ENCODE measurements at regions not wholly inside any gene's neighbourhood (a gene's known extent, or its start where the extent isn't known, plus 50 kb on each side); places are given as distances from the start of the nearest gene placed in this dataset.
A peak's percentile ranks its signal among the peaks of the same experiment; 100 is the strongest.
"Not testable (repeated sequence)": the region's sequence is repeated elsewhere in the genome, so short reads cannot be mapped to it uniquely, and the experiment has no call there.

DNA sequence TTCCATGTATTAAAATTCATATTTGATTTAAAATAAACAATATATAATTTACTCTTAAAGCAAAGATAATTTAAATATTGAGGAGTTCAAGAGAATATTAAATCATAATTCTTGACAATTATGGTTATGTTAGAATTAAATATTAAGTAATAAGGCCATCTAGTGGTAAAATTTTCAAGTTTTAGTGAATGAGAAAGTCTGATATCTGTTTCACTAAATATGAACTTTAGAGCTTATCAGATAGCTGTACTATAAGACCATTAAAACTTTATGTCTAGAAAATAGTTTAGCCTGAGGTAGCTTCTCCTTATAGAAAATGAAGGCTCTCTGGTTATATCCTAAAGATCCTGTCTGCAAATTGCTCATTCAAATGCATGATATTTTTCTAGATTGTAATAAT, 152.1 kb upstream of the PRSS12 start:
- DNase-seq (ENCODE audit: low spot score): not testable (repeated sequence)

DNA sequence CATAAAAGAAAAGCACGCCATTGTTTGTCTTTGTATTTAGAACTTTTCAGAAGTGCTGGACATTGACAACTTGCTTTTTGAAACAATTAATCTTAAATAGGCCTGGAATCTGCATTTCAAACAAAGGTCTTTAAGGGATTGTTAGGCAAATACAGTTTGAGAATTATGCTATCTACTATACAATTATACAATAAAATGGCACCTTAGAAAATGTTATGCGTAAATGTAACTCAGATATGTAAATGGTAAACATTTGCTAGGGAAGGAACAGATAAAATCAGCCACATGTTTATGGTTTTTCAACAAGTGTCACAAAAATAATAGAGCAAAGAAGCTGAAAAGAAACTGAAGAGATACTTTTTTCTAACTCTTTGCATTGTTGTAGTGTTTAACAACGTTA, 152.7 kb upstream of the PRSS12 start:
- DNase-seq (ENCODE audit: low spot score): peak; percentile 0

DNA sequence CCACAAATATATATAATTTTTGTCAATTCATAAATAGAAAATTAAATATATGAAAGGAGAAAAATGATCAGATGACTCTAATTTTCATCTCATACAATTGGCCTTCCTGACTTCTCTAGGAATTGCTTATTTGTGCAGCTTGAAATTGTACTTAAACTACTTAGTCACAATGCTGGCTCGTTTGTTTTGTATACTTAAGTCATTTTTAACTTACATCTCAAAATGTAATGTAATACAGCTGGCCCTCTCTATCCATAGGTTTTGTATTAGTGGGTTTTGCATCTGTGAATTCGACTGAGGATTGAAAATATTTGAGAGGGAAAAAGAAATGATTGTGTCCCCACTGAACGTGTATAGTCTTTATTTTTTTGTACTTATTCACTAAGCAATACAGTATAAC, 160.1 kb upstream of the PRSS12 start:
- DNase-seq (ENCODE audit: low spot score): not testable (repeated sequence)

DNA sequence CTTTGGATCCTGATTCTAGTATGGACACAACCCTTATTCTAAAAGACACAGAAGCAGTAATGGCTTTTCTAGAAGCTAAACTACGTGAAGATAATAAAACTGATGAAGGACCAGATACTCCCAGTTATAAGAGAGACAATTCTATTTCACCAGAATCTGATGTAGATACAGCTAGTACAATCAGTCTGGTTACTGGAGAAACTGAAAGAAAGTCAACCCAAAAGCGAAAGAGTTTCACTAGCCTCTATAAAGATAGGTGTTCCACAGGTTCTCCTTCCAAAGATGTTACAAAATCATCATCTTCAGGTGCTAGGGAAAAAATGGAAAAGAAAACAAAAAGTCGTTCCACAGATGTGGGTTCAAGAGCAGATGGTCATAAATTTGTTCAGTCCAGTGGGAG, 161.5 kb upstream of the PRSS12 start:
- not testable (repeated sequence) for DNase-seq (ENCODE audit: low spot score)

DNA sequence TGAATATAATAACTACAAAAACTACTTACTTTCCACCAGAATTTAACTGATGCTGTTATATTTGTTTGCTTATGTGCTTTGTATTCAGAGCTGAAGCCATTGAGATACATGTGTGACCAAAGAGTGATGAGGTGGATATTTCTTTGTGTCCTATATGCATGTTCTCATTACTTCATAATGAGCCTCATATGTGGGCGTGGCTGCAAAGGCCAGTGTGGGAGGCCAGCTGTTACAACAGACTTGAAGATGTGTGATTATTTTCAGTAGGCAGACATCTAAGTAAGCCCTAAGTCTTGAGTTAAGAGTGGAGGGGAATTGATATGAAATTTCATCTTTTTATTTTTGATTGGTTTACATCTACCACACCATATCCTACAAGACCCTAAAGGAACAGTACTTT, 163.3 kb upstream of the PRSS12 start:
- DNase-seq (ENCODE audit: low spot score): not testable (repeated sequence)

DNA sequence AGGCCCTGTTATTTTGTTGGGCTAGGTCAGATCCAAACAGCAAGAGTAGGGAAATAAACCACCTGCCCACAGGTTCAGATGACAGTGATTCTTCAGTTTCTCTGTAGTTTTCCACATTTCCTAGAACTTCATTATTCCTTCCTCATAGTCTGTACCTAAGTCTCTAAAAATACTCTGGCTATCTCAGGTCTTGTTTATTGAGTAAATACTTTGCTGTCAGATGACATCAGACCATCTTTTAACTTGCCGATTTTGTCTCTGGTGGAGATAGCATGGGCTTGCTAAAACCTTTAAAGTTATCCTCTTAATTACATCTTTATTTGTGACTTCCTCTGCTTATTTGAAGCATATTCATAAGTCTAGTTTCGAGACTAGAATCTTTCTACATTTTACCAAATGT, 155.1 kb upstream of the METTL14 start:
- DNase-seq (ENCODE audit: low spot score): not testable (repeated sequence)

DNA sequence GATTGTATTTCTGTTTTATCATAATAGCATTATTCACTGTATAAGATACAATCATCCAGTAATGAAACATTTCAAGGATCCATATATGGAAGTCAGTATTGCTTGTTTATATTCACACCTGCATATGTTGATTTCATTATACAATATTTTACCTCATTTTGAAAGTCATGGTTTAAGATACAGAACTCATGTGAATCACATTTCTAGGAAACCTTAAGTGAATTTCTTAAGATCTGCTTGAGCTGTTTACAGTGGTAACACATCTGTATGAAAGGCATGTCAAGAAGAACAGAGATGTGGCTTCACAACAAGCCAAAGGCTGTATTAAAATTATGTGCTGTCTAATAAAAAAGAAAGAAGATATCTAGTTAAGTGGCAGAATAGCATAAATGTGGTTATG, 153.2 kb upstream of the METTL14 start:
- not testable (repeated sequence) for DNase-seq (ENCODE audit: low spot score)

DNA sequence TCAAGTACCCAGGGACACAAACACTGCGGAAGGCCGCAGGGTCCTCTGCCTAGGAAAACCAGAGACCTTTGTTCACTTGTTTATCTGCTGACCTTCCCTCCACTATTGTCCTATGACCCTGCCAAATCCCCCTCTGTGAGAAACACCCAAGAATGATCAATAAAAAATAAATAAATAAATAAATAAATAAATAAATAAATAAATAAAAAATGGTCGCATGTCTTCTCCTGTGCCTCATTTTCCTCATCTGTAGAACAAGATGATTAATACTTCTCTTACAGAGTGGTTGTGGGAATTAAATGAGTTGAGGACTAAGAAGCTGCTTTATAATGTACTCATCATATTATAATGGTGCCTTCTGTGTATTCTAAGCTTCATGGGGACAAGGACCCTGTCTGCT, 149.4 kb upstream of the METTL14 start:
- not testable (repeated sequence) for DNase-seq (ENCODE audit: low spot score)

DNA sequence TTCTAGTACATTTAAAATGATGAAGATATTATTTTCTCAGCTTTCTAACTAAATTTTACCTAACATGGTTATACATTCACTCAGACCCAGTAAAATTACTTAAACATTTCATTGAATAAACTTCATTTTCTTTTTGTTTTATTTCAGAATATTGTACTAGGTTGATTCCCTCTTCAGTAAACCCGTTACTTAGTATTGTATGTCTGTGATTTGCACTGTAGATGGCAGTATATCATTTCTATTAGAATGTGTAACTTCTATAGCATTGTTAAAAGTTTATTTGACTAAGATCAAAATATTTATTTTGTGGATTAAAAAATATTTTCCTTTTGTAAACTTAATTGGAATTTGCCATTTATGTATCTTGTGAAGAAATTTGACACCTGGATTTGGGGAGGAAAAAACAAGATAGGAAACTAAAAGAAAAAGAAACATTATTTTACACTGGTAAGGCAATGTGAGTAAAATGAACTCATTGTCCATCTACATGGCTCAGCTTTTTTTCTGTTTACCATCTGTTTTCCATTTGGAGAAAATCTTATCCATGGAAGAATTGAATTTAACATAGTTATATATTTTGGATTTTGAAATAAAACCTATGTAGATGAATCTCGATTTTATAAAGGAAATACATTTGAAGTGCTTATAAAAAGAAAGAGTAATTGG, 145.6 kb upstream of the METTL14 start:
- peak; percentile 17 for DNase-seq (ENCODE audit: low spot score)

DNA sequence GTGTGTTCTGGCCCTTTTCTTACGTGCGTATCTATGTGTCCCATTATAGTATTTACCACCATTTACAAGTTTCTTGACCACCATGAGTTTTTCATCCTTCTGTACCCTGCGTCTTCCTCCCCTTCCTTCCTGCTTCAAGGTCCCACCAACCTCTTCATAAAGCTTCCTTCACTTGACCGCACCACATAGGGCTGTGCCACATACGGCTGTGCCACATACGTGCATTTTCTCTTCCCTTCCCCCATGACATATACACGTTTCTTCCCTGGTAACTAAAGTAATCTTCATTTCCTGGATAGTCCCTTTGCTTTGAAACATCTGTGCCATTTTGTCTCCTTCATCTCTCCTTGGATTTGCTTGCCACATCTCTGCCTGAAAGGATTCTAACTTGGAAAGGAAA, 128.6 kb upstream of the METTL14 start:
- DNase-seq (ENCODE audit: low spot score): not testable (repeated sequence)

DNA sequence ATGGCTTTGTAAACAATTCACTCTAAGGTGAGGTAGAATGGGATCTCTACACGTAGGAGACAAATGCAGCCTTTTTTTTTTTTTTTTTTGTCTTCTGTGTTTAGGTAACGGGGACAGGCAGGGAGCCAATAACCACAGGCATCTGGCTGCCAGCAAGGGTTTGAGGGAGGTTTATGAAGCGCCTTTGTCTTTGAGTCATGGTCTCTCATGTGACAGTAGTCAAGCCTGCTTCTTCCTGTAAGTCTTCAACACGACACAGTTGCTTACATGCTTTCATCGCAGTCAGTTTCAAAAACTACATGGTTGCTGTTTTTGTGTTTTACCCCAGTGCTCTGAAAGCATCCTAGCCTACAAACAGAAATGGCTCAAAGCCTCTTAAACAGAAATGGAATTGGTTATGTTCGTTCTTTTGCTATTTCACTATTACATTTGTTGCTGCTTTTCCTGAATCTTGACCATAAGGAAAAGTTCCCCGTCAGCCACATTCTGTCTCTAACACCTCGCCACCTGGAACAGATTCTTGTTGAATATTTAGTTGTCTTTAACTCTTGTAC, 127.8 kb upstream of the METTL14 start:
- no peak for DNase-seq (ENCODE audit: low spot score)

DNA sequence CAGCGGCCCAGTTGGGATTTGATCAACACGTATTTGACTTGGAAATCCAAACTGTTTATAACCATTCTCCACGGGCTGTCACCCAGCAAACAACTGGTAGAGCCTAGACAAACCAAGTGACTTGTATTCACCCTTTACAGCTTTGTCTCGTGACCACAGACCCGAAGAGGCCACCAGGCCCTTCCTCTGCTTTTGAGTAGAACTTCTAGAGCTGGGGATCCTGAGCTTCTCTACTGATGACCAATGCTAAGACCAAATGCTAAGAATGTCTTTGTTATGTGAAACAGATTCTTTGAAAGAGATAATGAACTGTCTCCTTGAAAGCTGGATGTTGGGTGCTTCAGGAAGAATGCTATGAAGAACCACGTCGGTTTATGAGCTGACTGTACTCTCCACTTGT, 127.0 kb upstream of the METTL14 start:
- DNase-seq (ENCODE audit: low spot score): not testable (repeated sequence)

DNA sequence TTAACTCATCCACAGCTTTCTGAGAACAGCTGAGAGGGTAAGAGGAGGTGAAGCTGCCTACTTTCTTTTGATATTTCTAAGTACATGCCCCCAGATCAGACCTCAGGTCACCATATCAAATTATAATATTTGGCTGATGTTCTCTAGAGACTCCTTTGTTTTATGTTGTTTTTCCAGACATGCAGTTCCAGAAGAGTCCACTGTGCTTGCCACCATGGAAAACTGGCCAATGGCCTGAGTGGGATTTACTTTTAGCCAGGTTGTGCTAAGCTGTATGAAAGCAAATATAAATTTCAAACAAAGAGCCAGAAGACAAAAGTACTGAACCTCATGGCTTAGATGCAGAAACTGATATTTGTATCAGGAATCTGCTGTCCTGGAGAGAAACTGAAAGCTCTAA, 123.6 kb upstream of the METTL14 start:
- DNase-seq (ENCODE audit: low spot score): not testable (repeated sequence)

DNA sequence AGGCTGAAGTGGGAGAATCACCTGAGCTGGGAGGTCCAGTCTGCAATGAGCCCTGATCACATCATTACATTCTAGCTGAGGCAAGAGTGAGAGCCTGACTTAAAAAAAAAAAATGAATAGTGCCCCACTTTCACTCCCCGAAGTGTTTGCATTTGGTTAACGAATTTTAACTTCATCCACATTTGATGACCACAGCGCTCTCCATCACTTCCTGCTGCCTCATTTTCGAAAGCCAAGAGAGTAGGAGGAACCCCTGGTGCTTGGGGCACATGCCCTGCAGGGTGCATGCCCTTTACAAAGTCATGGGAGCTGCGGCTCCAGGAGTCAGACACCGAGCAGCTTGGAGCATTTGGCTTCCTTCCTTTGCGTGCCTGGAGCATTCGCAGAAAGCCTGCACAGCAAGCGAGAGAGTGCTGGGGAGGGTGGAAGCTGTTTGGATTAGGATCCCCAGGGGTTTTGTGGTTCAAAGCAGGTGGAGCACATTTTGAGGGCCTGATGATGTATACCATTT, 119.1 kb upstream of the METTL14 start:
- not testable (repeated sequence) for DNase-seq (ENCODE audit: low spot score)

DNA sequence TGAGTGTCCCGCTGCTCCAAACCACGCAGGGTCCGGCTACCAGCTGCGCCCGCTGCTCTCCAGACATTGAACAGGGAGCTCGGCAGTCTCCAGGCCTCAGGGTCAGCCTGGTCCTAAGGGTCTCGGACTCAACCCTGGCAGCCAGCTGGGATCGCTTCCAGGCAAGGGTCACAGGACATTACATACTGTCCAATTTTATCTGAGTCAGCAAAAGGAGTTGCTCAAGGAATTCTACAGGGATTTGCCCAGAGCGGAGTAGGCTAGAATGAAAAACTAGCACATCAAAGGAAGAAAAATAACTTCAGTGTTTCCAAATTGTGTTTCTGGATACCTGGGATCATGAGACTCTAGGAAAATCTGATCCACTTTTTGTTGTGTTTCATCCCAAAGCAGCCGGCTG, 112.2 kb upstream of the METTL14 start:
- not testable (repeated sequence) for DNase-seq (ENCODE audit: low spot score)

DNA sequence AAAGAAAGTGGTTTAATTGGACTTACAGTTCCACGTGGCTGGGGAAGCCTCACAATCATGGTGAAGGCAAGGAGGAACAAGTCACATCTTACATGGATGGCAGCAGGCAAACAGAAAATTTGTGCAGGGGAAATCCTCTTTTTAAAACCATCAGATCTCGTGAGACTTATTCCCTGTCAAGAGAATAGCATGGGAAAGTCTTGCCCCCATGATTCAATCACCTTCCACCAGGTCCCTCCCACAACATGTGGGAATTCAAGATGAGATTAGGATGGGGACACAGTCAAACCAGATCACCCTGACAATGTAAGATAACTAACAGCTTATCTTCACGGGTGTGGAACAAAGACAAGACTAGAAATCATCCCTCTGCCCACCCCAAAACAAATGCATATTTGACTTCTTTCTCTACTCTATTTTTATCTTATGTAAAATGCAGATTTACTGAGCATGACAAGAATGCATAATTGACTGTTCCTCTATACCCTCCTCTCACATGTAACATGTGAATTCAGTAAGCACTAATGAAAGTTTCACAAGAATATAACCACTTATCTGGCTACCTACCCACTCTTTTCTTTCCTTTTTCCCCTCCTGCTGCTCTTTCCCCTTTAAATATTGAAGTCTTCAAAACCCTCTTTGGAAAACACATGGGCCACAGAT, 110.8 kb upstream of the METTL14 start:
- DNase-seq (ENCODE audit: low spot score): not testable (repeated sequence)

DNA sequence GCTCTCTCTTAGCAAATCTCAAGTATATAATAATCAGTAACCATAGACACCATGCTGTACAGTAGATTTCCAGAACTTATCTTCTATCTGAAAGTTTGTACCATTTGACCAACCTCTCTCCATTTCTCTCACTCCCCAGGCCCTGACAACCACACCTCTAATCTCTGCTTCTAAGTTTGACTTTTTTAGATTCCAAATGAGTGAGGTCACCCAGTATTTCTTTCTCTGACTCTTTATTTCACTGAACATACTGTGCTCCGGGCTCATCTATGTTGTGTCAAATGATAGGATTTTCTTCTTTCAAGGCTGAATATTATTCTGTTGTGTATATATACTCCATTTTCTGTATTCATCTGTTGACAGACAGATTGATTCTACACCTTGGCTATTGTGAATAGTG, 110.1 kb upstream of the METTL14 start:
- not testable (repeated sequence) for DNase-seq (ENCODE audit: low spot score)

DNA sequence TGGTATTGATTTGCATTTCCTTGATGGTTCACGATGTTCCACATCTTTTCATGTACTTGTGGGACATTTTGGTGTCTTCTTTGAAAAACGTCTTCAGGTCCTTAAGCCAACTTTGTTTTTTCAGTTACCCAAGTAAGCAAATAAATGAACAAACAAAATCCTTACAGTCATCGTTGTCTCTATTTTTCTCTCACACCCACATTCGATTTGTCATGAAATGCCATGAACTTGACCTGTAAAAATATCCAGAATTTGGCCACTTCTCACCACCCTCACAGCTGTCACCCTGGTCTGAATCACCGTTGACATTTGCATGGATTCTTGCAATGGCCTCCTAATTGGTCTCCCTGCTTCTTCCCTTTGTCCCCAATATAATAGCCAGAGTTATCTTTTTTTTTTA, 109.5 kb upstream of the METTL14 start:
- not testable (repeated sequence) for DNase-seq (ENCODE audit: low spot score)

DNA sequence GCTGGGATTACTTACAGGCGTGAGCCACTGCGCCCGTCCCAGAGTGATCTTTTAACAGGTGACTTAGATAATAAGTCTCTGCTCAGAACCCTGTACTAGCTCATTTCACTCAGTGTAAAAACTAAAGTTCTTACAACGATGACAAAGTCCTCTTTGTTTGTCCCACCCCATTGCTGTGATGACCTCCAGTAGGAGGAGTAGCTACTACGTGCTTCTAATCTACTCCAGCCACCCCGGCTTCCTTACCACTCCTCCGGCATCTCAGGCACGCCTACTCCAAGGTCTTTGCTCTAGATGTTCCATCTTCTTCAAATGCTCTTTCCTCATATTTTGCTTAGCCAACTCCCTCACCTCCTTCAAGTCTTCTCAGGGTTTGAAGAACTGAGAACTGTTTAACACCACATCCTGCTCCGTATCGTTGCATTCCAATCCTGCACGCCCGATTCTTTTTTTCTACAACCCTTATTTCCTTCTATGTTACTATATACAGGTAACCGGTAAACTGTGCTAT, 108.4 kb upstream of the METTL14 start:
- DNase-seq (ENCODE audit: low spot score): not testable (repeated sequence)

DNA sequence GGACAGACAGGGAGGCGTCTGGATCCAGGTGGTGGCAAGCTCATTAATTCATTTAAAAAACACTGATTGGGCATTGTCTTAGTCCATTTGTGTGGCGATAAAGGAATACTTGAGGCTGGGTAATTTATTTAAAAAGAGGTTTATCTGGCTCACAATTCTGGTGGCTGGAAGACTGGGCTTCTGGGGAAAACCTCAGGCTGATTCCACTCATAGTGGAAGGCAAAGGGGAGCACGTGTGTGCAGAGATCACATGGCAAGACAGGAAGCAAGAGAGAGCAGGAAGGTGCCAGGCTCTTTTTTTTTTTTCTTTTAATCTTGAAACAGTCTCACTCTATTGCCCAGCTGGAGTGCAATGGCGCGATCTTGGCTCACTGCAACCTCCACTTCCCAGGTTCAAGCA, 100.2 kb upstream of the METTL14 start:
- no peak for DNase-seq (ENCODE audit: low spot score)

DNA sequence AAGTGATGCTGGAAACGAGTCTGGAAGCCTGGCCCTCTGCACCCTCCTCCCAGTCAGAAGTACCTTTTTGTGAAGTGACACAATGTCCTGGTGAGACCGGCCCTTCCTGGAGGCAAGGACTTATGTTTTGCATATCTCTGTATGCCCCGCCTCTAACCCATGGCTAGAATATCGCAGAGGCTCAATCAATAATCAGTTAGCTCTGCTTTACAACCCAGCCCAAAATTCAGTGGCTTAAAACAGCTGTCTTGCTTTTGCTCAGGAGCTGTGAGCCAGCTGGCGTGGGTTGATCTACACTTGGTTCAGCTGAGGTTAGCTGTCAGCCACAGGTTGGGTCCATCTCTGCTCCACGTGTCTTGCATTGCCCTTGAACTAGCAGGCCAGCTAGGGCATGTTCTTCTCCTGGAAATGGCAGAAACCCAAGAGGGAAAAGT, 98.8 kb upstream of the METTL14 start:
- no peak for DNase-seq (ENCODE audit: low spot score)

DNA sequence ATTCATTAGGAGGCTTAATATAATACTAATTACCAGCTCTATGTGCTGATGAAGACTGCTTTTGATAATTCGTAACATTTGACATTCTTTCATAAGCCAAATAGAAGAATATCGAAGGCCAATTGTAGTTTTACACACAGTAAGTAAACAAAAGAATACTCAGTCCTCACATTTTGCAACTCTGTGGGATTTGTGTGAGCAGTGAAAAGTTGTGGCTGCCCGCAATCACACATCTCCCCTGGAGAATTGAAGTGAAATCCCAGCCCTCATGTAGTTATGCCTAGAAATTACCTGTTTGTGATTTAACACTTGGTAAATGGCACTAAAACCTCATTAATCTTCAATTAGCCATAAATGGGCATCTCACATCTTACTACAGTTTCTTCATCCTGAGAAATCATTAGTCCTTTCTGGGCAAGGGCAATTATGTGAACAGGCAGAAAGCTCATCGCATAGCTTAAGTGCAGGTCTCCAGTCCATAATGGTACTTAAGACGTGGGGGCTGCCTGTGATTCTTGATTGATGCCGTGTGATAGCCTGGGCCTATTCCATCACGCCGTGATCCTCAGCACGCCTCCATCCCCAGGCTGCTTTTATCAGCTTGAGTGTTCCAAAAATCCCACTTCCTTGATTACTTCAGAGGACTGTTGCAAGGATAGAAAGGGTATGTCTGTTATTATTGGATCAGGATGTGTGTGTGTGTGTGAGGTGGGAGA, 97.9 kb upstream of the METTL14 start:
- DNase-seq (ENCODE audit: low spot score): no peak

All from kidney capillary endothelial cell (primary cell).